ENCODE measurements at regions not wholly inside any gene's neighbourhood (a gene's known extent, or its start where the extent isn't known, plus 50 kb on each side); places are given as distances from the start of the nearest gene placed in this dataset.

GRCh38 chr5:125778791-125779190 lies 644.4 kb upstream of the GRAMD2B start:
- no peak for DNase-seq (ENCODE audit: low read depth)

- no peak for DNase-seq (ENCODE audit: low read depth)
Observed at GRCh38 chr5:125785407-125785806, 637.8 kb upstream of the GRAMD2B start.

GRCh38 chr5:125786021-125786420 lies 637.2 kb upstream of the GRAMD2B start:
- DNase-seq (ENCODE audit: low read depth), result no peak

GRCh38 chr5:125793470-125793869 lies 629.7 kb upstream of the GRAMD2B start:
- no peak for DNase-seq (ENCODE audit: low read depth)

- no peak for DNase-seq (ENCODE audit: low read depth)
Observed at GRCh38 chr5:125794922-125795321, 628.3 kb upstream of the GRAMD2B start.

GRCh38 chr5:125798307-125798706 lies 624.9 kb upstream of the GRAMD2B start:
- DNase-seq (ENCODE audit: low read depth), result no peak

- DNase-seq (ENCODE audit: low read depth), result no peak
Observed at GRCh38 chr5:125812651-125813050, 610.6 kb upstream of the GRAMD2B start.

GRCh38 chr5:125813221-125813974 lies 609.8 kb upstream of the GRAMD2B start:
- no peak for DNase-seq (ENCODE audit: low read depth)

GRCh38 chr5:125814119-125814518 lies 609.1 kb upstream of the GRAMD2B start:
- no peak for DNase-seq (ENCODE audit: low read depth)

- DNase-seq (ENCODE audit: low read depth), result no peak
Observed at GRCh38 chr5:125823572-125823971, 599.6 kb upstream of the GRAMD2B start.

- no peak for DNase-seq (ENCODE audit: low read depth)
Observed at GRCh38 chr5:125826214-125826613, 597.0 kb upstream of the GRAMD2B start.

- DNase-seq (ENCODE audit: low read depth), result no peak
Observed at GRCh38 chr5:125829349-125829748, 593.9 kb upstream of the GRAMD2B start.

- no peak for DNase-seq (ENCODE audit: low read depth)
Observed at GRCh38 chr5:125833398-125833797, 589.8 kb upstream of the GRAMD2B start.

GRCh38 chr5:125834438-125835115 lies 588.6 kb upstream of the GRAMD2B start:
- DNase-seq (ENCODE audit: low read depth), result no peak

GRCh38 chr5:125835293-125836172 lies 587.7 kb upstream of the GRAMD2B start:
- no peak for DNase-seq (ENCODE audit: low read depth)

- no peak for DNase-seq (ENCODE audit: low read depth)
Observed at GRCh38 chr5:125836256-125836655, 587.0 kb upstream of the GRAMD2B start.

GRCh38 chr5:125837866-125838265 lies 585.3 kb upstream of the GRAMD2B start:
- no peak for DNase-seq (ENCODE audit: low read depth)

- DNase-seq (ENCODE audit: low read depth), result no peak
Observed at GRCh38 chr5:125847561-125847960, 575.6 kb upstream of the GRAMD2B start.

- DNase-seq (ENCODE audit: low read depth), result no peak
Observed at GRCh38 chr5:125848751-125849150, 574.5 kb upstream of the GRAMD2B start.

- no peak for DNase-seq (ENCODE audit: low read depth)
Observed at GRCh38 chr5:125856949-125857348, 566.3 kb upstream of the GRAMD2B start.

GRCh38 chr5:125863579-125863978 lies 559.6 kb upstream of the GRAMD2B start:
- no peak for DNase-seq (ENCODE audit: low read depth)

GRCh38 chr5:125865166-125865815 lies 557.9 kb upstream of the GRAMD2B start:
- DNase-seq (ENCODE audit: low read depth), result no peak
